Left lung (tissue), 4 donors: ENCODE measurements at regions not wholly inside any gene's neighbourhood (a gene's known extent, or its start where the extent isn't known, plus 50 kb on each side); places are given as distances from the start of the nearest gene placed in this dataset.

Source experiments
- ATAC-seq: fragments of 200-7000 bp; cut with Tn5 transposase; one replicate; pipeline ENCODE4 v1.9.1; 2020; ENCODE audit warnings: moderate library complexity
- DNase-seq, 4 donors: peaks; one replicate each; pipeline ENCODE4 v3.0.0-alpha.2; 2013 to 2020
- H3K27ac ChIP-seq, 2 donors: fragments of 200-600 bp; sonication (generic) in 1 of 2; one replicate each; pipeline versions ENCODE4 v1.5.0 to v1.8.0; 2020 to 2021
- H3K27me3 ChIP-seq, 2 donors: fragments of 200-600 bp; sonication (generic) in 1 of 2; one replicate each; pipeline versions ENCODE4 v1.5.0 to v1.8.0; 2020 to 2021
- H3K36me3 ChIP-seq, 2 donors: fragments of 200-600 bp; sonication (generic) in 1 of 2; one replicate each; pipeline versions ENCODE4 v1.5.0 to v1.8.0; 2020 to 2021
- H3K4me1 ChIP-seq, 2 donors: fragments of 200-600 bp; one replicate each; pipeline ENCODE4 v1.8.0; 2021
- H3K4me3 ChIP-seq, 2 donors: fragments of 200-600 bp; sonication (generic) in 1 of 2; one replicate each; pipeline versions ENCODE4 v1.5.0 to v1.8.0; 2020 to 2021; ENCODE audit warnings: mild to moderate bottlenecking in 1 of 2
- H3K9me3 ChIP-seq, 2 donors: fragments of 200-600 bp; sonication (generic) in 1 of 2; one replicate each; pipeline versions ENCODE4 v1.5.0 to v1.8.0; 2020 to 2021
- intact Hi-C, 2 donors: fragments of 100-400 bp; cut with DNase I; formaldehyde crosslinking; loops; one replicate each; pipeline versions ENCODE4 v1.11.2 to v1.14.2; 2022
- TF ChIP-seq, protein P1 (sequence below), 2 donors: fragments of 200-600 bp; sonication (generic) in 1 of 2; IDR thresholded peaks; one replicate each; pipeline versions ENCODE4 v1.5.0 to v1.8.0; 2021; ENCODE audit warnings: antibody characterized with exemption in 2 of 2
- donor health status: DM: no; HTN: yes; CAD: no.
- donor health status: DM: no; HTN: no; CAD: no.

DNA sequence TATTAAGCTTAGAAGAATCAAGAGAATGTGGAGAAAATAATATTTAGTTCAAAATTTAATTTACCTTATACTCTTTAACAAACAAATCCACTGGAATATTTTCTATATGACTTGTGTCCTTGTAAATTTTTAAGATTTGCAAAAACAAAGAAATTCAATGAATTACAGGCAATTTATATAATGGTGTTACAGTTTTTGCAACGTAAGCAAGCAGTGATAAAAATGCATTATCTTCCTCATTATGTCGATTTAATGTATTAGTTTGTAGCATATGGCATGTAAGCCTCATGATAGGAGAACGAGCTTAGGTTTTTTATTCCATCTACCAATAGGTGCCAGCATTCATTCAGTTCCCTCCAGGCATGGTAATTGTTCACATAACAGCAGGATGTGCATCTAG lies 100.0 kb upstream of the PCDH9 start:
- intact Hi-C loops: no loop called here
- Histone ChIP-seq H3K4me1 (no peaks in the 10 kb centered on the region), H3K9me3 (no peaks in the 10 kb centered on the region), H3K36me3 (no peaks in the 10 kb centered on the region), H3K27ac (no peak overlapping the region), H3K27me3 (no peaks in the 10 kb centered on the region), H3K4me3 (no peak overlapping the region)
- no peak for ATAC-seq
- DNase-seq: no peak
- TF ChIP-seq, protein P1, sequence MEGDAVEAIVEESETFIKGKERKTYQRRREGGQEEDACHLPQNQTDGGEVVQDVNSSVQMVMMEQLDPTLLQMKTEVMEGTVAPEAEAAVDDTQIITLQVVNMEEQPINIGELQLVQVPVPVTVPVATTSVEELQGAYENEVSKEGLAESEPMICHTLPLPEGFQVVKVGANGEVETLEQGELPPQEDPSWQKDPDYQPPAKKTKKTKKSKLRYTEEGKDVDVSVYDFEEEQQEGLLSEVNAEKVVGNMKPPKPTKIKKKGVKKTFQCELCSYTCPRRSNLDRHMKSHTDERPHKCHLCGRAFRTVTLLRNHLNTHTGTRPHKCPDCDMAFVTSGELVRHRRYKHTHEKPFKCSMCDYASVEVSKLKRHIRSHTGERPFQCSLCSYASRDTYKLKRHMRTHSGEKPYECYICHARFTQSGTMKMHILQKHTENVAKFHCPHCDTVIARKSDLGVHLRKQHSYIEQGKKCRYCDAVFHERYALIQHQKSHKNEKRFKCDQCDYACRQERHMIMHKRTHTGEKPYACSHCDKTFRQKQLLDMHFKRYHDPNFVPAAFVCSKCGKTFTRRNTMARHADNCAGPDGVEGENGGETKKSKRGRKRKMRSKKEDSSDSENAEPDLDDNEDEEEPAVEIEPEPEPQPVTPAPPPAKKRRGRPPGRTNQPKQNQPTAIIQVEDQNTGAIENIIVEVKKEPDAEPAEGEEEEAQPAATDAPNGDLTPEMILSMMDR (IDR thresholded peaks at IDR 0.05): no peak

DNA sequence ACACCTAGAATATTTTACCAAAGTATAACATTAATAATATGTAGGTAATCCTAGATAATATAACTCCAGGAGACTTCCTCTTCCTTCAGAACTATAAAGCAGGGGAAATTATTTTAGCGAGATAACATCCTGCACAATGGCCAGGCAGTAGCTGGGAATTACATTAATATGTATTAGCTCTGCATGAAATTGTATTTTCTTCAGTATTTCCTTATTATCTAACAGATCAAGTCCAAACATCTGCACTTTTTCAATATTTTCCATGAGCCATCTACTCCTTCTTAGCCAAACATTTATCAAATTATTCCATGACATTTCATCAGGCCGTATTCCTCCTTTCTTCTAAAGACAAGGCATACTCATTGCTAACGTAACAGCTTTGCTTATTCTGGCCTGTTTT lies 98.8 kb upstream of the PCDH9 start:
- intact Hi-C loops: no loop called here
- H3K27ac ChIP-seq: no peak overlapping the region
- H3K36me3 ChIP-seq: no peaks in the 10 kb centered on the region
- H3K27me3 ChIP-seq: no peaks in the 10 kb centered on the region
- no peaks in the 10 kb centered on the region for H3K9me3 ChIP-seq
- no peaks in the 10 kb centered on the region for H3K4me1 ChIP-seq
- DNase-seq: no peak
- no peak for ATAC-seq
- TF ChIP-seq, protein P1 (IDR thresholded peaks at IDR 0.05): no peak
- no peak overlapping the region for H3K4me3 ChIP-seq

DNA sequence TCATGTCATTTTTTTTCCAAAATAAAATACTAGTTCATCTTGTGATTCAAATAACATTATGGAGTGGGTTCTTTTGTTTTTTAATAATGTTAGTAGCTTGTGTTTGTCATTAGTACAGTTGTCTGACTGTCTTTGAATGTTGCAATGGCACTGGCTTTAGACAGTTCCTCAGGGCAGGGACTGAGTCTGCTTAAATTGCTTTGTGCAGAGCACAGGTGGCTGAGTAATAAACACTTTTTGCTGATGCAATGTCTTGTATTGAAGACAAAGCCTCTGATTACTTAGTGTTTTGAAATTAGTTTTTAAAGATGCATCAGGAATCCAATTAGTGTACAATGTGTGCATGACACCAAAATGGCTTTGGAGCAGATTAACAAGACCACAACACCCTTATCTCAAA lies 88.7 kb upstream of the PCDH9 start:
- H3K27me3 ChIP-seq: no peaks in the 10 kb centered on the region
- no peaks in the 10 kb centered on the region for H3K9me3 ChIP-seq
- ATAC-seq (no peak), DNase-seq (no peak)
- H3K36me3 ChIP-seq: no peaks in the 10 kb centered on the region
- intact Hi-C loops: no loop called here
- H3K4me1 ChIP-seq: no peaks in the 10 kb centered on the region
- H3K27ac ChIP-seq: no peak overlapping the region
- TF ChIP-seq, protein P1 (IDR thresholded peaks at IDR 0.05): no peak
- no peak overlapping the region for H3K4me3 ChIP-seq

DNA sequence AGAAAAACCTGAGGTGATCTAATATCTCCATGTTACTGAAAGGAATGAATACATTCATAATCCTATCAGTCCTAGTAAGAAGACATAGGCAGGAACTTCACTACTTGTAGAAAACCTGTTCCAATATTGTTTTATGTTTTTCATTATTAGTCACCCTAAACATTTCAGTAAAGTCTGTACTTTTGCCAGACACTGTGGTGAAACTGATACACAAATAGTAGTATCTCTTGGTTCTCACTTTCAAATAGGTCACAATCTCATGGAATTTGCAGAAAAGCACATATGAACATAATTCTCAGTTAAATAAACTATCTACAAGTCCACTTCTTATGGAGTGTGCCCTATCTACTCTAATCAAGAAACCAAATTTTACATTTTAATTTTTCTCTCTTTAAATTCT lies 88.3 kb upstream of the PCDH9 start:
- no peaks in the 10 kb centered on the region for H3K36me3 ChIP-seq
- no peaks in the 10 kb centered on the region for H3K9me3 ChIP-seq
- TF ChIP-seq, protein P1 (IDR thresholded peaks at IDR 0.05): no peak
- H3K4me3 ChIP-seq: no peak overlapping the region
- intact Hi-C loops: no loop called here
- no peak overlapping the region for H3K27ac ChIP-seq
- DNase-seq (no peak), ATAC-seq (no peak)
- no peaks in the 10 kb centered on the region for H3K4me1 ChIP-seq
- H3K27me3 ChIP-seq: no peaks in the 10 kb centered on the region

DNA sequence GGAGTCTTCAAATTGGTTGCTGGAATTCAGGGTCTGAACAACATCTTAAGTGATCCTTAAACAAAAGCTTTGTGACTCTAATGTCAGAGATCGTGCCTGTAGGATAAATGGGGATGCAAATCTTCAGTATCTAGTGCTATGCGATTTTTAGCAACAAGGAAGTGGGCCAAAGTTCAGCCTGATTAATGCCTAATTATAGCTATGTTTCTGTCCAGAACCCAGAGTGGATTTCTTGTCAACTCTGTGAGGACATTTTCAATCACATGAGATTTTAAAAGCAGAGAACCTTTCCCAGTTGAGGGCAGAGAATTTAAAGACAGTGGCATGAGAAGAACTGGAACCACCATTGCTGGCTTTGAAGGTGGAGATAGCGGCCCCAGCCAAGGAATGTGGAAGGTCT lies 84.3 kb upstream of the PCDH9 start:
- ATAC-seq: no peak

More for the DNA sequence above, 84.3 kb upstream of the PCDH9 start:
- H3K27ac ChIP-seq: no peak overlapping the region
- no peak for DNase-seq
- H3K4me3 ChIP-seq: no peak overlapping the region
- no peaks in the 10 kb centered on the region for H3K36me3 ChIP-seq
- H3K4me1 ChIP-seq: no peaks in the 10 kb centered on the region
- no peaks in the 10 kb centered on the region for H3K9me3 ChIP-seq
- intact Hi-C loops: no loop called here
- H3K27me3 ChIP-seq: no peaks in the 10 kb centered on the region
- TF ChIP-seq, protein P1 (IDR thresholded peaks at IDR 0.05): no peak
